Smooth muscle cell (in vitro differentiated cells): ENCODE measurements at regions not wholly inside any gene's neighbourhood (a gene's known extent, or its start where the extent isn't known, plus 50 kb on each side); places are given as distances from the start of the nearest gene placed in this dataset.

Experiments
- DNase-seq: peaks from one replicate; lab custom pipeline; 2025; ENCODE audit not compliant: unreplicated experiment; lab: John Stamatoyannopoulos, UW
- H2AFZ ChIP-seq: fragments of 200-600 bp; sonication (generic); 2 replicates; pipeline ENCODE4 v1.6.0; 2016; ENCODE audit warnings: antibody characterized with exemption, low read depth, mild to moderate bottlenecking
- H3F3A ChIP-seq: fragments of 200-600 bp; sonication (generic); 2 replicates; pipeline ENCODE4 v1.6.0; 2017; ENCODE audit warnings: antibody characterized with exemption, low read depth
- H3K27ac ChIP-seq: fragments of 200-600 bp; sonication (generic); 2 replicates; pipeline ENCODE4 v1.5.1; 2016; ENCODE audit warnings: low read depth, mild to moderate bottlenecking
- H3K27me3 ChIP-seq: fragments of 200-600 bp; sonication (generic); 2 replicates; pipeline ENCODE4 v1.6.1; 2016; ENCODE audit warnings: low read depth, mild to moderate bottlenecking
- H3K36me3 ChIP-seq: fragments of 200-600 bp; sonication (generic); 2 replicates; pipeline ENCODE4 v1.5.1; 2016; ENCODE audit warnings: low read depth
- H3K4me1 ChIP-seq: fragments of 200-600 bp; sonication (generic); 2 replicates; pipeline ENCODE4 v1.5.1; 2016; ENCODE audit warnings: low read depth
- H3K4me2 ChIP-seq: fragments of 200-600 bp; sonication (generic); 2 replicates; pipeline ENCODE4 v1.6.0; 2016; ENCODE audit warnings: mild to moderate bottlenecking
- H3K4me3 ChIP-seq: fragments of 200-600 bp; sonication (generic); 2 replicates; pipeline ENCODE4 v1.5.1; 2016; ENCODE audit warnings: mild to moderate bottlenecking
- H3K79me2 ChIP-seq: fragments of 200-600 bp; sonication (generic); 2 replicates; pipeline ENCODE4 v1.6.0; 2016; ENCODE audit warnings: low read depth, mild to moderate bottlenecking
- H3K9ac ChIP-seq: fragments of 200-600 bp; sonication (generic); 2 replicates; pipeline ENCODE4 v1.6.0; 2016; ENCODE audit warnings: low read depth
- H3K9me3 ChIP-seq: fragments of 200-600 bp; sonication (generic); replicated peaks from 2 replicates; pipeline ENCODE4 v1.5.1; 2016; ENCODE audit warnings: low read depth
- H4K20me1 ChIP-seq: fragments of 200-600 bp; sonication (generic); 2 replicates; pipeline ENCODE4 v1.6.0; 2016; ENCODE audit warnings: low read depth
- CTCF ChIP-seq: fragments of 200-600 bp; sonication (generic); IDR thresholded peaks from 2 replicates; pipeline ENCODE4 v1.5.1; 2017; ENCODE audit warnings: borderline replicate concordance, mild to moderate bottlenecking, antibody characterized with exemption; ENCODE audit not compliant: insufficient read depth, poor library complexity, severe bottlenecking
- WGBS: methylation state at CpG from one replicate; pipeline ENCODE4 v1.1.7; 2016; ENCODE audit warnings: low lambda C conversion rate; 5-methylcytosine and 5-hydroxymethylcytosine counted together
- small RNA-seq: library from RNA; depleted of rRNA; stranded (forward); fragments of <200 nt; gene quantifications from one replicate; pipeline ENCODE3, GENCODE V24; 2014

DNA sequence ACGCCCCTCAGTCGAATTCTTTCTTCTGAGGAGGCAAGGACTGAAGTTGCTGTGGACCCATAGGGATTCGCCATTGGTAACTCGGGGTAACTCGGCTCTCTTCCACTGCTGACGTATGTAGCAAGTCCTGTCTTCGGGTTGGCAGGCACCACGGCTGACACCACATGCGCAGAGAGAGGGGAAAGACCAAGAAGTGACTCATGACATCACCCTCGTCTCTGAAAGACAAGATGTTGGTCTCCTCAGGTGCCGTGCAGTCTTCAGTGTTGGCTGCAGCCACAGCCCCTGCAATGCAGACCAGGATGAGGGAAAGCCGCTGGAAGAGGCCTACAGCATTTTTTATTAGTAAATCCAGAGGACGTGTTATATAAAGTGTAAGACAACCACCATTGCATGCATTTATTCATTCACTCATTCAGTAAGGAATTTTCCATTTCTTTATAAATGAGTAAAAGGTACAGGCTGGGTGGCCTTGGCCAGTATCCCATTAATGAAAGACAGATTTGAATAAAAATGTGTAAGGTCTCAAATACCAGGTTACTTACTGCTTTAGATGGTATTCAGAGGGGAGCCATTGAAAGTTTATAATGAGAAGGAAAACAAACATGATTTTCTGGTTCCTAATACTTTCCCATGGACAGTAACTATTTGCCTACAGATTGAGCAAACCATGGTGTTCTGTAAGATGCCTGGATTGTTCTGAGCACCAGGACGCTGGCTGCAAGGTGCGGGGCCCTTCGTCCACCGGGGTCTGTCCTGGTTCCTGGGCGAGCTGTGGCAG is 50.7 kb upstream of the IRF2BP2 start:
- no peaks in the 10 kb centered on the region for H3K9me3 ChIP-seq
- no peaks in the 10 kb centered on the region for H4K20me1 ChIP-seq
- H3K4me2 ChIP-seq: no peak overlapping the region
- H3K9ac ChIP-seq: no peak overlapping the region
- no peak overlapping the region for H3K27ac ChIP-seq
- H3K4me1 ChIP-seq: peaks cover 11% of the 10 kb centered on the region
- H3K79me2 ChIP-seq: no peaks in the 10 kb centered on the region
- no peak overlapping the region for H2AFZ ChIP-seq
- 95% methylated on average over 18 of the region's 18 CpGs for WGBS
- no peak overlapping the region for H3K4me3 ChIP-seq
- H3K27me3 ChIP-seq: no peaks in the 10 kb centered on the region
- H3F3A ChIP-seq: peaks cover 10% of the 10 kb centered on the region
- no peaks in the 10 kb centered on the region for H3K36me3 ChIP-seq
- DNase-seq: no peak
- no peak for TF ChIP-seq CTCF

Small RNA genes lying in the stretch of these regions (small RNA-seq; reads per million reads assigned to genes)
- gene RNY4P16: 0.11 reads per million
